ENCODE measurements at regions not wholly inside any gene's neighbourhood (a gene's known extent, or its start where the extent isn't known, plus 50 kb on each side); places are given as distances from the start of the nearest gene placed in this dataset.
"Not testable (repeated sequence)": the region's sequence is repeated elsewhere in the genome, so short reads cannot be mapped to it uniquely, and the experiment has no call there.

DNA sequence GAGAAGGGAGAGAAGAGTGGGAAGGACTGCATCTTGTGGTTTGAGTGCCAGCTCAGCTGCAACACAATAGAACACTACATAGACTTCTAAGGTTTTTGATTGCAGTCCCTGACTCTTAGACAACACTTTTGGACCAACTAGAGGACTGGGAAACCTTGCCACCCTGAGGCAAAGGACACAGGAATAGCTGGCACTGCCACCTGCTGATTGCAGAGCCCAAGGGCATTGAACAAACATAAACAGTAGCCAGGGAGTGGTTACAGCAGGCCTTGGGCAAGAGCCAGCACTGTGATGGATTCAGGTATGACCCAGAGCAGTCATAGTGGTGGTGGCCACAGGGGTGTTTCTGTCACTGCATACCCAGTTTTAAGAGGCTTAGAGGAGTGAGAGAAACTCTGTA is 72.5 kb upstream of the CXorf51A start:
- H3K9ac ChIP-seq = no peak overlapping the region

GRCh38 chrX:146881521-146881920 is 67.0 kb upstream of the CXorf51A start:
- TF ChIP-seq, protein P1, sequence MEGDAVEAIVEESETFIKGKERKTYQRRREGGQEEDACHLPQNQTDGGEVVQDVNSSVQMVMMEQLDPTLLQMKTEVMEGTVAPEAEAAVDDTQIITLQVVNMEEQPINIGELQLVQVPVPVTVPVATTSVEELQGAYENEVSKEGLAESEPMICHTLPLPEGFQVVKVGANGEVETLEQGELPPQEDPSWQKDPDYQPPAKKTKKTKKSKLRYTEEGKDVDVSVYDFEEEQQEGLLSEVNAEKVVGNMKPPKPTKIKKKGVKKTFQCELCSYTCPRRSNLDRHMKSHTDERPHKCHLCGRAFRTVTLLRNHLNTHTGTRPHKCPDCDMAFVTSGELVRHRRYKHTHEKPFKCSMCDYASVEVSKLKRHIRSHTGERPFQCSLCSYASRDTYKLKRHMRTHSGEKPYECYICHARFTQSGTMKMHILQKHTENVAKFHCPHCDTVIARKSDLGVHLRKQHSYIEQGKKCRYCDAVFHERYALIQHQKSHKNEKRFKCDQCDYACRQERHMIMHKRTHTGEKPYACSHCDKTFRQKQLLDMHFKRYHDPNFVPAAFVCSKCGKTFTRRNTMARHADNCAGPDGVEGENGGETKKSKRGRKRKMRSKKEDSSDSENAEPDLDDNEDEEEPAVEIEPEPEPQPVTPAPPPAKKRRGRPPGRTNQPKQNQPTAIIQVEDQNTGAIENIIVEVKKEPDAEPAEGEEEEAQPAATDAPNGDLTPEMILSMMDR (conservative IDR thresholded peaks at IDR 0.05; ENCODE audit: low read depth, low read length) = no peak
- Histone ChIP-seq H3K9ac (no peak overlapping the region), H3K36me3 (ENCODE audit: insufficient read depth) (no peaks in the 10 kb centered on the region), H3K4me1 (ENCODE audit: low read depth, poor library complexity, severe bottlenecking) (no peaks in the 10 kb centered on the region), H3K79me2 (ENCODE audit: insufficient read depth, low read depth) (no peaks in the 10 kb centered on the region), H2AFZ (ENCODE audit: low read depth) (no peak overlapping the region), H3K27me3 (ENCODE audit: insufficient read depth, low read depth) (no peaks in the 10 kb centered on the region), H3K27ac (no peak overlapping the region), H4K20me1 (ENCODE audit: insufficient read depth) (no peaks in the 10 kb centered on the region), H3K4me3 (IDR thresholded peaks at IDR 0.05; ENCODE audit: insufficient read depth, low read depth, low read length) (no peak overlapping the region), H3K4me2 (no peak overlapping the region)

More for the DNA sequence above, 72.5 kb upstream of the CXorf51A start:
- Histone ChIP-seq H3K27me3 (ENCODE audit: insufficient read depth, low read depth) (no peaks in the 10 kb centered on the region), H3K4me3 (IDR thresholded peaks at IDR 0.05; ENCODE audit: insufficient read depth, low read depth, low read length) (no peak overlapping the region), H3K27ac (no peak overlapping the region), H2AFZ (ENCODE audit: low read depth) (no peak overlapping the region), H3K79me2 (ENCODE audit: insufficient read depth, low read depth) (no peaks in the 10 kb centered on the region), H4K20me1 (ENCODE audit: insufficient read depth) (no peaks in the 10 kb centered on the region), H3K4me2 (no peak overlapping the region), H3K36me3 (ENCODE audit: insufficient read depth) (no peaks in the 10 kb centered on the region), H3K4me1 (ENCODE audit: low read depth, poor library complexity, severe bottlenecking) (no peaks in the 10 kb centered on the region)
- TF ChIP-seq, protein P1 (conservative IDR thresholded peaks at IDR 0.05; ENCODE audit: low read depth, low read length) = no peak

DNA sequence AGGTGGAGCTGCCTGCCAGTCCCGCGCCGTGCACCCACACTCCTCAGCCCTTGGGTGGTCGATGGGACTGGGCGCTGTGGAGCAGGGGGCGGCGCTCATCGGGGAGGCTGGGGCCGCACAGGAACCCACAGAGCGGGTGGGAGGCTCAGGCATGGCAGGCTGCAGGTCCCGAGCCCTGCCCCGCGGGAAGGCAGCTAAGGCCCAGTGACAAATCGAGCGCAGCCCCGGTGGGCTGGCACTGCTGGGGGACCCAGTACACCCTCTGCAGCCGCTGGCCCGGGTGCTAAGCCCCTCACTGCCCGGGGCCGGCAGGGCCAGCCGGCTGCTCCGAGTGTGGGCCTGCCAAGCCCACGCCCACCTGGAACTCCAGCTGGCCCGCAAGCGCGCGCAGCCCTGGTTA is 52.3 kb upstream of the CXorf51A start:
- H3K4me2 ChIP-seq; H3K27ac ChIP-seq; H3K9ac ChIP-seq; H3K4me1 ChIP-seq (ENCODE audit: low read depth, poor library complexity, severe bottlenecking); H3K36me3 ChIP-seq (ENCODE audit: insufficient read depth); H4K20me1 ChIP-seq (ENCODE audit: insufficient read depth); H3K4me3 ChIP-seq (IDR thresholded peaks at IDR 0.05; ENCODE audit: insufficient read depth, low read depth, low read length); H3K79me2 ChIP-seq (ENCODE audit: insufficient read depth, low read depth); H2AFZ ChIP-seq (ENCODE audit: low read depth); H3K27me3 ChIP-seq (ENCODE audit: insufficient read depth, low read depth): not testable (repeated sequence)

DNA sequence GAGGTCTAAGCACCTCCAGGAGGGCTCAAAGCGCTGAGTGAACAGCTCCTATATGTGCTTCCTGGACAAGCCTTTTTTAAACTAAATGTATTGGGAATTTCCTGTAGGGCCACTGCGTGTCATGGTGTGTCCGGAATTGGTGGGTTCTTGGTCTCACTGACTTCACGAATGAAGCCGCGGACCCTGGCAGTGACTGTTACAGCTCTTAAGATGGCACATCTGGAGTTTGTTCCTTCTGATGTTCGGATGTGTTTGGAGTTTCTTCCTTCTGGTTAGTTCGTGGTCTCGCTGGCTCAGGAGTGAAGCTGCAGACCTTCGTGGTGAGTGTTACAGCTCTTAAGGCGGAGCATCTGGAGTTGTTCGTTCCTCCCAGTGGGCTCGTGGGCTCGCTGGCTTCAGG is 51.2 kb upstream of the CXorf51A start:
- H3K79me2 ChIP-seq (ENCODE audit: insufficient read depth, low read depth); H4K20me1 ChIP-seq (ENCODE audit: insufficient read depth); H3K27me3 ChIP-seq (ENCODE audit: insufficient read depth, low read depth); H3K36me3 ChIP-seq (ENCODE audit: insufficient read depth); H3K4me1 ChIP-seq (ENCODE audit: low read depth, poor library complexity, severe bottlenecking); H2AFZ ChIP-seq (ENCODE audit: low read depth); H3K9ac ChIP-seq; H3K4me2 ChIP-seq; H3K27ac ChIP-seq; H3K4me3 ChIP-seq (IDR thresholded peaks at IDR 0.05; ENCODE audit: insufficient read depth, low read depth, low read length): not testable (repeated sequence)

Measured in KMS-11 (cell line).